BE2C (cell line): ENCODE measurements at regions not wholly inside any gene's neighbourhood (a gene's known extent, or its start where the extent isn't known, plus 50 kb on each side); places are given as distances from the start of the nearest gene placed in this dataset.

Experiments used
- DNase-seq: peaks from one replicate; pipeline ENCODE4 v3.0.0-alpha.2; 2020
- H3K27me3 ChIP-seq: fragments of 250-450 bp; sonication (Bioruptor Pico); 2 replicates; pipeline ENCODE4 v1.5.1; 2020; ENCODE audit warnings: mild to moderate bottlenecking
- H3K36me3 ChIP-seq: fragments of 250-450 bp; sonication (Bioruptor Pico); 2 replicates; pipeline ENCODE4 v1.5.1; 2020; ENCODE audit warnings: mild to moderate bottlenecking
- H3K4me1 ChIP-seq: fragments of 250-450 bp; sonication (Bioruptor Pico); 2 replicates; pipeline ENCODE4 v1.5.1; 2020
- H3K4me3 ChIP-seq: 2 replicates; pipeline ENCODE4 v1.5.1; 2011; ENCODE audit warnings: low read depth, low read length
- H3K9me3 ChIP-seq: fragments of 250-450 bp; sonication (Bioruptor Pico); 2 replicates; pipeline ENCODE4 v1.5.1; 2020
- CTCF ChIP-seq: IDR thresholded peaks from 2 replicates; pipeline ENCODE4 v1.5.1; 2012; ENCODE audit warnings: mild to moderate bottlenecking, low read depth, low read length

- no peaks in the 10 kb centered on the region for H3K36me3 ChIP-seq
- no peaks in the 10 kb centered on the region for H3K4me1 ChIP-seq
- H3K9me3 ChIP-seq = no peaks in the 10 kb centered on the region
- no peak for TF ChIP-seq CTCF
- no peak for DNase-seq
- no peak overlapping the region for H3K4me3 ChIP-seq
- H3K27me3 ChIP-seq = no peaks in the 10 kb centered on the region
Observed at GRCh38 chr21:27646691-27647090, 679.8 kb upstream of the ADAMTS5 start.

GRCh38 chr21:27646056-27646455 is 679.2 kb upstream of the ADAMTS5 start:
- Histone ChIP-seq H3K27me3 (no peaks in the 10 kb centered on the region), H3K4me1 (no peaks in the 10 kb centered on the region), H3K4me3 (no peak overlapping the region), H3K9me3 (no peaks in the 10 kb centered on the region), H3K36me3 (no peaks in the 10 kb centered on the region)
- no peak for TF ChIP-seq CTCF
- DNase-seq = no peak

- H3K4me1 ChIP-seq = no peaks in the 10 kb centered on the region
- H3K9me3 ChIP-seq = no peaks in the 10 kb centered on the region
- DNase-seq = no peak
- H3K27me3 ChIP-seq = no peaks in the 10 kb centered on the region
- H3K4me3 ChIP-seq = no peak overlapping the region
- no peaks in the 10 kb centered on the region for H3K36me3 ChIP-seq
- TF ChIP-seq CTCF = no peak
Observed at GRCh38 chr21:27645285-27645684, 678.4 kb upstream of the ADAMTS5 start.

GRCh38 chr21:27643326-27643725 is 676.4 kb upstream of the ADAMTS5 start:
- Histone ChIP-seq H3K9me3 (no peaks in the 10 kb centered on the region), H3K4me3 (no peak overlapping the region), H3K36me3 (no peaks in the 10 kb centered on the region), H3K27me3 (no peaks in the 10 kb centered on the region), H3K4me1 (no peaks in the 10 kb centered on the region)
- no peak for DNase-seq
- no peak for TF ChIP-seq CTCF

- Histone ChIP-seq H3K4me3 (no peak overlapping the region), H3K9me3 (no peaks in the 10 kb centered on the region), H3K36me3 (no peaks in the 10 kb centered on the region), H3K4me1 (no peaks in the 10 kb centered on the region), H3K27me3 (no peaks in the 10 kb centered on the region)
- TF ChIP-seq CTCF = no peak
- no peak for DNase-seq
Observed at GRCh38 chr21:27639286-27639685, 672.4 kb upstream of the ADAMTS5 start.

GRCh38 chr21:27636656-27637055 is 669.8 kb upstream of the ADAMTS5 start:
- DNase-seq = no peak
- Histone ChIP-seq H3K27me3 (no peaks in the 10 kb centered on the region), H3K9me3 (no peaks in the 10 kb centered on the region), H3K4me3 (no peak overlapping the region), H3K4me1 (no peaks in the 10 kb centered on the region), H3K36me3 (no peaks in the 10 kb centered on the region)
- TF ChIP-seq CTCF = no peak
